ENCODE measurements at regions not wholly inside any gene's neighbourhood (a gene's known extent, or its start where the extent isn't known, plus 50 kb on each side); places are given as distances from the start of the nearest gene placed in this dataset.
"Not testable (repeated sequence)": the region's sequence is repeated elsewhere in the genome, so short reads cannot be mapped to it uniquely, and the experiment has no call there.

GRCh38 chr6:28824793-28825731 lies 98.7 kb downstream of the TRIM27 start:
- DNase-seq (no peak), ATAC-seq (no peak)
- intact Hi-C loops (cut with DNase I) = no loop called here
- H3K27ac ChIP-seq = no peak overlapping the region
- no peaks in the 10 kb centered on the region for H3K4me1 ChIP-seq
- peaks cover 95% of the 10 kb centered on the region for H3K27me3 ChIP-seq (ENCODE audit: low read depth)
- H3K36me3 ChIP-seq = no peaks in the 10 kb centered on the region
- no peaks in the 10 kb centered on the region for H3K9me3 ChIP-seq
- TF ChIP-seq CTCF (IDR thresholded peaks at IDR 0.05) = no peak
- H3K4me3 ChIP-seq = no peak overlapping the region

GRCh38 chr6:28825732-28826293 lies 98.0 kb downstream of the TRIM27 start:
- DNase-seq = no peak
- ATAC-seq = no peak
- no peaks in the 10 kb centered on the region for H3K9me3 ChIP-seq
- no peak overlapping the region for H3K27ac ChIP-seq
- no peaks in the 10 kb centered on the region for H3K36me3 ChIP-seq
- H3K27me3 ChIP-seq (ENCODE audit: low read depth) = peaks cover 89% of the 10 kb centered on the region
- no peak for TF ChIP-seq CTCF (IDR thresholded peaks at IDR 0.05)
- H3K4me1 ChIP-seq = no peaks in the 10 kb centered on the region
- no peak overlapping the region for H3K4me3 ChIP-seq
- intact Hi-C loops (cut with DNase I) = no loop called here

- DNase-seq; H3K4me1 ChIP-seq; H3K9me3 ChIP-seq; ATAC-seq; H3K27ac ChIP-seq; H3K4me3 ChIP-seq; intact Hi-C loops (cut with DNase I); H3K36me3 ChIP-seq: not testable (repeated sequence)
- peaks cover 64% of the 10 kb centered on the region for H3K27me3 ChIP-seq (ENCODE audit: low read depth)
Measured at GRCh38 chr6:28831683-28832082, 92.1 kb downstream of the TRIM27 start.

GRCh38 chr6:28836703-28837102 lies 87.1 kb downstream of the TRIM27 start:
- H3K9me3 ChIP-seq, H3K4me3 ChIP-seq, H3K4me1 ChIP-seq, DNase-seq, ATAC-seq, H3K36me3 ChIP-seq, H3K27ac ChIP-seq: not testable (repeated sequence)
- peaks cover 33% of the 10 kb centered on the region for H3K27me3 ChIP-seq (ENCODE audit: low read depth)
- intact Hi-C loops (cut with DNase I) = loop anchor here (5.0 kb wide), 1 partner anchor 181 kb away; no protein-coding TSS in a partner anchor

- intact Hi-C loops (cut with DNase I) = loop anchor here (5.0 kb wide), 1 partner anchor 179 kb away; no protein-coding TSS in a partner anchor
- no peak for DNase-seq
- H3K9me3 ChIP-seq = no peaks in the 10 kb centered on the region
- H3K4me1 ChIP-seq = peaks cover 9% of the 10 kb centered on the region
- H3K4me3 ChIP-seq = peak overlapping the region; percentile 74
- peaks cover 29% of the 10 kb centered on the region for H3K27me3 ChIP-seq (ENCODE audit: low read depth)
- peak overlapping the region; percentile 74 for H3K27ac ChIP-seq
- no peaks in the 10 kb centered on the region for H3K36me3 ChIP-seq
- peak; percentile 91 to 94 for ATAC-seq
- no peak for TF ChIP-seq CTCF (IDR thresholded peaks at IDR 0.05)
Measured at GRCh38 chr6:28838289-28838633, 85.5 kb downstream of the TRIM27 start.

- peak overlapping the region; percentile 74 for H3K4me3 ChIP-seq
- H3K27me3 ChIP-seq (ENCODE audit: low read depth) = peaks cover 30% of the 10 kb centered on the region
- H3K4me1 ChIP-seq = peaks cover 9% of the 10 kb centered on the region
- no peaks in the 10 kb centered on the region for H3K9me3 ChIP-seq
- TF ChIP-seq CTCF (IDR thresholded peaks at IDR 0.05) = peak; percentile 63
- no peaks in the 10 kb centered on the region for H3K36me3 ChIP-seq
- peak; percentile 92 to 94 for ATAC-seq
- H3K27ac ChIP-seq = peak overlapping the region; percentile 74
- DNase-seq = peak; percentile 87
- intact Hi-C loops (cut with DNase I) = loop anchor here (5.0 kb wide), 1 partner anchor 178 kb away; no protein-coding TSS in a partner anchor
Measured at GRCh38 chr6:28838634-28839442, 84.9 kb downstream of the TRIM27 start.

Data from lower lobe of right lung (tissue), 2 donors.